ENCODE measurements at regions not wholly inside any gene's neighbourhood (a gene's known extent, or its start where the extent isn't known, plus 50 kb on each side); places are given as distances from the start of the nearest gene placed in this dataset.

DNA sequence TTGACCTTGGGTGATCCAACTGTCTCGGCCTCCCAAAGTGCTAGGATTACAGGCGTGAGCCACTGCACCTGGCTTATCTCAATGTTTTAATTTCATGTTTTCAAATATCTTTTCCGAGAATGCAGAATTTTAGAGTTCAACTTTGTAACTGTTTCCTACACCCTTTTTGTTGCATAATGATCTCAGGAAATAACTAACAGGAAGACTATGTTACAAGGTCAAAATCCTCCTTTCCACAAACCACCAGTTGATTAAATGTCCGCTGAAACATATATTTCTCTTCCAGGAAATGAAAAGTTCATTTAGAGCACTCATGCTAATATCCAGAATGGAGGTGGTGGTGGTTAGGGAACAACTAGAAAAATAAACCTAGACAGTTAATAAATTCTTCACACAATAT, 377.8 kb downstream of the PPP4R3C start:
- POLR2A ChIA-PET = no interaction called here
- Mint-ChIP-seq H3K36me3 (ENCODE audit: low read depth) (no peaks in the 10 kb centered on the region), H3K9me3 (no peaks in the 10 kb centered on the region), H3K27ac (no peak overlapping the region), H3K4me3 (no peak overlapping the region), H3K27me3 (no peaks in the 10 kb centered on the region), H3K4me1 (no peaks in the 10 kb centered on the region)
- CTCF ChIA-PET = no interaction called here
- no peak for DNase-seq

DNA sequence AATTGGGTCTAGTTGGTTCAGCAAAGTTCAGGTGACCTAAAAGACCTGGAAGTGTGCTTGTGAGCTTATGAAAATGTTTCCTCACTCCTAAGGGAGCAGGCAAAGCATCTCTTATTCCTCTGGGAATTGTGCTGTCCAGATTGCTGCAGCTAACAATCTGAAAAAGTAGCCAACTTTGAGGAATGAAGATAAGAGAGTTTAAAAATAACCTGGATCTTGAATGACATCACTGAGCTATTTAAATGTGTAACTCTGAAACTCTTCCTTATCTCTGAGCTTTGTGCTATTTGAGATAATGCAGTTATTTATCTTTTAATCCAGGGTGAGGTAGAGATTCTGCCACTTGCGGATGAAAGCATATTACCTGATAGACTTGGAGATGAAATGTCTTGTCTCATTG, 384.8 kb downstream of the PPP4R3C start:
- no peak overlapping the region for H3K27ac Mint-ChIP-seq
- ChIA-PET CTCF (no interaction called here), POLR2A (no interaction called here)
- H3K4me3 Mint-ChIP-seq = no peak overlapping the region
- H3K36me3 Mint-ChIP-seq (ENCODE audit: low read depth) = no peaks in the 10 kb centered on the region
- H3K27me3 Mint-ChIP-seq = no peaks in the 10 kb centered on the region
- no peak for DNase-seq
- no peaks in the 10 kb centered on the region for H3K9me3 Mint-ChIP-seq
- no peaks in the 10 kb centered on the region for H3K4me1 Mint-ChIP-seq

DNA sequence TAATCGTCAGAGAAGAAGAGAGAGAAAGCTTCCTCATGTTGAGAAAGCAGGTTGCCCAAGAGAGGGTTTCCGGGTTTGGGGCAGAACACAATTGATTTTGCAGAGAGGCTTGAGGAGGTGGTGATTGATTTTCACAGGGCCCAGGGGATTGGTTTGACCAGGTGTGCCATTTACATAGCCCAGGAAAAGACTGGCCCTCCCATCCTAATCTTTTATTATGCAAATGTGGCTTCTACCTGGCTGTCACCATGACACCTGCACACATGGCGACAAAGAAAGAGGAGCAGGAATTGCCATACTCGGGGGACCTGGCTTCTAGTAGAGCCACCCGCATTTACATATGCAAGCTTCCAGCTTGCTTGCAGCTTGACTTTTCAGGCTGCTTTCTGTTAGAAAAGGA, 405.3 kb downstream of the PPP4R3C start:
- H3K36me3 Mint-ChIP-seq (ENCODE audit: low read depth) = no peaks in the 10 kb centered on the region
- no peak for DNase-seq
- no peak overlapping the region for H3K4me3 Mint-ChIP-seq
- no peaks in the 10 kb centered on the region for H3K27me3 Mint-ChIP-seq
- CTCF ChIA-PET = no interaction called here
- H3K9me3 Mint-ChIP-seq = peaks cover 2% of the 10 kb centered on the region
- no peaks in the 10 kb centered on the region for H3K4me1 Mint-ChIP-seq
- POLR2A ChIA-PET = no interaction called here
- no peak overlapping the region for H3K27ac Mint-ChIP-seq

DNA sequence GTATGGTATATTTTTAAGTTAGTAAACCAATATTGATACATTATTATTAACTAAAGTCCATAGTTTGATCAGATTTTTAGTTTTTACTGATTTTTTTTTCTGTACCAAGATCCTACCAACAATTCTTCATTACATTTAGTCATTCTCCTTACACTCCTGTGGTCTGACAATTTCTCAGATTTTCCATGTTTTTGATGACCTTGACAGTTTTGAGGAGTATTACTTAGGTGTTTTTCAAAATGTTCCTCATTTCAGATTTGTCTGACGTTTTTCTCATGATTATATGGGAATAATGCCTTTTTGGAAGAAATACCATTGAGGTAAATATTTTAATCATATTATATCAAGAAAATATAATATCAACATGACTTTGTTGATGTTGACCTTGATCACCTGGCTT, 423.8 kb downstream of the PPP4R3C start:
- Mint-ChIP-seq H3K27me3 (no peaks in the 10 kb centered on the region), H3K36me3 (ENCODE audit: low read depth) (no peaks in the 10 kb centered on the region), H3K9me3 (no peaks in the 10 kb centered on the region), H3K4me1 (no peaks in the 10 kb centered on the region), H3K4me3 (no peak overlapping the region), H3K27ac (no peak overlapping the region)
- ChIA-PET CTCF (no interaction called here), POLR2A (no interaction called here)
- DNase-seq = no peak

DNA sequence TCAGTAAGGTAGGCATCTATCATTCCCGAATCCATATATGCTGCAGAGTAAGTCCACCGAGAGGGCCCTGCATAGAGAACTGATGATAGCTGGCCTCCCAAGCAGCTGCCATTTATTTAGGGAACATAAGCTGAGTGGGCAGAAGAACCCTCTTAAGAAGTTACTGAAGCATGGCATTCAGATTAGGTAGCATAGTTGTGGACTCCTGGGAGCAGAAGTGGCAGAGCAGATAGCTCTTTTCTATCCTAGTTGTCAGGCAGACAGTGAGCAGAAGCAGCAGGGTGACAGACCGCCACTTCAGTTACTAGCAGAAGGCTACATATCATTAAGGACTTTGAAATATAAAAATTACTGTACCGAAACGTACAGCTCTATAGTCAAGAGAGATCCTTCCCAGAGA, 454.7 kb downstream of the PPP4R3C start:
- no peak overlapping the region for H3K4me3 Mint-ChIP-seq
- H3K36me3 Mint-ChIP-seq (ENCODE audit: low read depth) = no peaks in the 10 kb centered on the region
- no peaks in the 10 kb centered on the region for H3K4me1 Mint-ChIP-seq
- no peak overlapping the region for H3K27ac Mint-ChIP-seq
- POLR2A ChIA-PET = no interaction called here
- no peaks in the 10 kb centered on the region for H3K27me3 Mint-ChIP-seq
- no peaks in the 10 kb centered on the region for H3K9me3 Mint-ChIP-seq
- CTCF ChIA-PET = no interaction called here
- DNase-seq = no peak

DNA sequence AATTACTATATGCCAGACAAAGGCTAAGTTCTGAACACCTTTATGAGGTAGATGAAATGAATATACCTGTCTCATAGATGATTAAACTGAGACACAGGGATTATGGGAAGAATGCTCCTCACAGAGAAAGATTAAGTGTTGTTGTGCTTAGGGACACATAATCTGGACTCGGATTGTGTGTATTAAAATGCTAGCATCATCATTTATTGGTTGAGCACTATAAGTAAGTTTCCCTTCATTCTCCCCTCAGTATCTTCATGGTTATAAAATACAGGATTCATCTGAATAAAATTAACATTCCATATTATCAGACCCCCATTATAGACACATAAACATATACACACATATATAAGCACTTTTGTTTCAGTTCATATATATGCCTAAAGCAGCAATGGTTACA, 463.5 kb downstream of the PPP4R3C start:
- no peak overlapping the region for H3K27ac Mint-ChIP-seq
- no peak for DNase-seq
- CTCF ChIA-PET = no interaction called here
- H3K4me1 Mint-ChIP-seq = no peaks in the 10 kb centered on the region
- no peaks in the 10 kb centered on the region for H3K36me3 Mint-ChIP-seq (ENCODE audit: low read depth)
- H3K27me3 Mint-ChIP-seq = no peaks in the 10 kb centered on the region
- peaks cover 9% of the 10 kb centered on the region for H3K9me3 Mint-ChIP-seq
- POLR2A ChIA-PET = no interaction called here
- H3K4me3 Mint-ChIP-seq = no peak overlapping the region

DNA sequence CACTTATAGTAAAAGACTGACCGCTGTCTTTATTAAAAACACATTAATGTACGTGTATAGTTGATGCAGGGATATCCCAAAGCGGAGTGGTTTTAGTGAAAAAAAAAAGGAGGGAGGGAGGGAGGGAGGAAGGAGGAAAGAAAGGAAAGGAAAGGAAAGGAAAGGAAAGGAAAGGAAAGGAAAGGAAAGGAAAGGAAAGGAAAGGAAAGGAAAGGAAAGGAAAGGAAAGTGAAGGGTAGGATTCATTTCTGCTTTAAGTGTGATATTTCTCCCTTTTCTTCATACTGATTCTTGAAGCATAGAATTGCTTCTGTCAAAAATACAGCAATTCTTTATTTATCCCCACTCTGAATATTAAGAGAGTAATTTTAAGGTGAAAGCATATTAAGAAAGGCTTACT, 504.9 kb downstream of the PPP4R3C start:
- Mint-ChIP-seq H3K4me1 (no peaks in the 10 kb centered on the region), H3K4me3 (no peak overlapping the region), H3K27ac (no peak overlapping the region), H3K27me3 (no peaks in the 10 kb centered on the region), H3K9me3 (peaks cover 4% of the 10 kb centered on the region), H3K36me3 (ENCODE audit: low read depth) (no peaks in the 10 kb centered on the region)
- no peak for DNase-seq
- ChIA-PET CTCF (no interaction called here), POLR2A (no interaction called here)

DNA sequence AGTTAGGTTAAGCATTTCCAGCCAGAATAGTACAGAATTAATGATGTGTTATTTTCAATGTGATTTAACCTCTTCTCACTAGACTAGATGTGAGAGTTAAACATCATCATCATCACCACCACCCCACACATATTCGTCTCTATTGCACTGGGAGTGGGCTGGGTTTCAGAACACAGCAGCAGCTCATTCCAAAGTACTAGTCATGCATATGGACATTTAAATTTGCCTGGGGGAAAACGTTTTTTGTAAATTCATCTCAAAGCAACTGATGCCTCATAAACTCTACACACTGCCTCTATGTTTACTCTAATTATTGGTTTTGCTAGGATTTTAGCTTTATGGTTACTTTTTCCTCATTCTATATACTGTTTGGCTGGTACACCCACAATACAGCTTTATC, 509.1 kb downstream of the PPP4R3C start:
- H3K36me3 Mint-ChIP-seq (ENCODE audit: low read depth) = no peaks in the 10 kb centered on the region
- H3K4me1 Mint-ChIP-seq = no peaks in the 10 kb centered on the region
- DNase-seq = no peak
- H3K4me3 Mint-ChIP-seq = no peak overlapping the region
- H3K27me3 Mint-ChIP-seq = no peaks in the 10 kb centered on the region
- ChIA-PET CTCF (no interaction called here), POLR2A (no interaction called here)
- no peak overlapping the region for H3K27ac Mint-ChIP-seq
- peaks cover 2% of the 10 kb centered on the region for H3K9me3 Mint-ChIP-seq

DNA sequence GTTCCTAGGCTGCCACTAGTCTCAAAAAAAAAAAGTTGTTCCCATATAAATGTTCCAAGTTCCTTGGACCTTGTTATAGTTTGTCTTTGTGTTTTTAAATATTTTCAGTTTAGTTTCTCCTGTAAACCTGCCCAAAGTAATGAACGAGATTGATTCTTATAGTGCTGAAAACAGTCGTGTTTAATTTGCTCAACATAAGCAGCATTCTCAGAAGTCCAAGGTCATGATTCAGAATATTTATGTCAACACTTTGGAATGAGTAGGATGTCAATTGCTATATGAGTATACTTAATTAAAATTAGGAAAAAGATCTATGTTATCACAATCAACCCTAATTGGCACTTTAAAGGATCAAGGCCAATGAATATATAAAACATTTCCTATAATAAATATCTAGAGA, 510.9 kb downstream of the PPP4R3C start:
- Mint-ChIP-seq H3K4me1 (no peaks in the 10 kb centered on the region), H3K27ac (no peak overlapping the region), H3K36me3 (ENCODE audit: low read depth) (no peaks in the 10 kb centered on the region), H3K4me3 (no peak overlapping the region), H3K9me3 (peaks cover 2% of the 10 kb centered on the region), H3K27me3 (no peaks in the 10 kb centered on the region)
- ChIA-PET POLR2A (no interaction called here), CTCF (no interaction called here)
- DNase-seq = no peak

DNA sequence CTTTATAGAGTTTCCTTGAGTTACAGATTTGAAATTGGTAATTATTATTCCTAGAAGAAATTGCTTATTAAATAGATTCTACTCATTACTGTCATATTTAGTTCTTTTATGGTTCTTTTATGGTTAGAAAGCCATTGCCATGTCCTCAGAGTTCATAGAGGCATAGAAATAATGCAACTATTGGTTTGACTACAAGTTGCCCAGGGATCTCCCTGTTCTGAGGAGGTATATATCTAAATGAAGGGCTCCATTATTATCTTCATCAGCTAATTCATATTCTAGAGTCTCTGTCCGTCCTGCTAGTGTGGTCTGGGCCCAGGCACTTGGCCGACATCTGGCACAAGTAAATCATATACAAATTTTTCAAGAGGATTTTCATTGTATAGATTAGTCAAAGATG, 535.7 kb downstream of the PPP4R3C start:
- no peaks in the 10 kb centered on the region for H3K36me3 Mint-ChIP-seq (ENCODE audit: low read depth)
- H3K9me3 Mint-ChIP-seq = no peaks in the 10 kb centered on the region
- CTCF ChIA-PET = no interaction called here
- H3K4me3 Mint-ChIP-seq = no peak overlapping the region
- no peaks in the 10 kb centered on the region for H3K4me1 Mint-ChIP-seq
- POLR2A ChIA-PET = no interaction called here
- no peak for DNase-seq
- no peaks in the 10 kb centered on the region for H3K27me3 Mint-ChIP-seq
- no peak overlapping the region for H3K27ac Mint-ChIP-seq

DNA sequence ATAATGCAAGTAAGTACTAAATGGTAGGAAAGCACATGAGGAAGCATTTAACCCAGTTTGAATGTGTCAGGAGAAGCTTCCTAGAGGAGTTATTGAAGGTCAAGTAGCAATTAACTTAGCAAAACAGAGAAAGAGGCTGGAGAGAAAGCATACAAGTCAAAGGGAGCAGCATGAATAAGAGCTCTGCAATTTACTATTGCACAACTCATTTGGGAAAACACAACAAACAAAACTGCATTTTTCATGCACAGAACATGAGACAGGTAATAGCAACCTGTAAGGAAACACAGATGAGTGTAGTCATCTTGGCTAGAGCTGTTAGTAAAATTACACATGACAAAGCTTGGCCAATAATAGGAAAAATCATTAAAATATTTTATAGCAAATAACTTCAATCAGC, 538.1 kb downstream of the PPP4R3C start:
- ChIA-PET CTCF (no interaction called here), POLR2A (no interaction called here)
- Mint-ChIP-seq H3K27ac (no peak overlapping the region), H3K4me3 (no peak overlapping the region), H3K36me3 (ENCODE audit: low read depth) (no peaks in the 10 kb centered on the region), H3K27me3 (no peaks in the 10 kb centered on the region), H3K4me1 (no peaks in the 10 kb centered on the region), H3K9me3 (no peaks in the 10 kb centered on the region)
- no peak for DNase-seq

DNA sequence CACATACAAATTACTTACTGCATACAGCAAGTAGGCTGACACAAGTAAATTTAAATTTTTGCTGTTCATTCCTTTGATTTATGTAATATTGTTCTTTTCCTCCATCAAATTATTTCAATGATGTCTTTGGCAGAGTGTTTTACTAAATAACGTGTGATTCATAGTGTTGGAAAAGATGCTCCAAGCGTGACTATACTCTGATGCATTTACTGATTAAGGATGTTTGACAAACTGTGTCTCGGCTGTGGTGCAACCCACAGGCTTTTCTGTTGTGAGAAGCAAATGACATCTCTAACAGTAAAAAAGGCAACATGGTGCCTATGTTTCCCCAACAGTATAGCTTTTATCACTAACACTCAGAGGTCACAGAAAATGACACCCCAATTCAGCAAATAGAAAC, 540.9 kb downstream of the PPP4R3C start:
- ChIA-PET POLR2A (no interaction called here), CTCF (no interaction called here)
- H3K27me3 Mint-ChIP-seq = no peaks in the 10 kb centered on the region
- no peaks in the 10 kb centered on the region for H3K4me1 Mint-ChIP-seq
- no peaks in the 10 kb centered on the region for H3K36me3 Mint-ChIP-seq (ENCODE audit: low read depth)
- no peak overlapping the region for H3K4me3 Mint-ChIP-seq
- no peak for DNase-seq
- H3K27ac Mint-ChIP-seq = no peak overlapping the region
- no peaks in the 10 kb centered on the region for H3K9me3 Mint-ChIP-seq

DNA sequence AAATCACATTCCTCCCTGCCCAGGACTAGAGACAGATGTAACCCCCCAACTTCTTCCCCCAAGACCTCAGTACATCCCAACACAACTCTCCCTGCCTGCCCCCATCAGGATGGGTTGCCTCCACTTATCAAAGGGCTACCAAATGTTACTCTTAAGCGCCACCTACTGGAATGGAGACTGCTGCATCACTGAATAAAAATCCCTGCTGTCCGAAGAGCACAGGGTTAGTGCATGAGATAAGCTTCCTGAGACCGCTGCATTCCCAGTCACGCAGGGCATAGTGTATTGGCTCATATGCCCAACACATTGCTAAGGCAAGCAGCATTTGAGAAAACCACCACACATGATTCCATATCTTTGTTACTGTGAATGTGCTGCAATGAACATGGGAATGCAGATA, 544.5 kb downstream of the PPP4R3C start:
- H3K36me3 Mint-ChIP-seq (ENCODE audit: low read depth) = no peaks in the 10 kb centered on the region
- H3K9me3 Mint-ChIP-seq = no peaks in the 10 kb centered on the region
- no peak for DNase-seq
- no peak overlapping the region for H3K27ac Mint-ChIP-seq
- ChIA-PET POLR2A (no interaction called here), CTCF (no interaction called here)
- no peaks in the 10 kb centered on the region for H3K4me1 Mint-ChIP-seq
- no peaks in the 10 kb centered on the region for H3K27me3 Mint-ChIP-seq
- no peak overlapping the region for H3K4me3 Mint-ChIP-seq

DNA sequence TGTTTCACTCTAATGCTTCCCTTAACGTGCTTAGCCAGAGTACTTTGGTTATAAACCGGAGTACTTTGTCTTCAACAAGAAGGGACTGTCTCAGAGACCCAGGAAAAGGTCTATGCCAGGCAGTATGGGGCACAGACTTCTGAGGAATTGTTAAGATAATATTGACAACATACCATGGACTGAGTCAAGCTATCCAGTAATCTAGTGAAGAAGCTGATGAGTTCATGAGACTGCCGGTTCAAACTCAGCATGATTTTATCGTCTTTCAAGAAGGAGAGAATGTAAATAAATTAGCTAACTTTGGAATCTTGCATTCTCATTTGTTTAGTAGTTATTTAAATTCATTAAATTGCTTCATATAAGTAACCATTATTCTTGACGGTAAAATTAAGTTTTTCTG, 546.1 kb downstream of the PPP4R3C start:
- POLR2A ChIA-PET = no interaction called here
- Mint-ChIP-seq H3K27ac (no peak overlapping the region), H3K36me3 (ENCODE audit: low read depth) (no peaks in the 10 kb centered on the region), H3K9me3 (no peaks in the 10 kb centered on the region), H3K27me3 (no peaks in the 10 kb centered on the region), H3K4me3 (no peak overlapping the region), H3K4me1 (no peaks in the 10 kb centered on the region)
- no peak for DNase-seq
- CTCF ChIA-PET = no interaction called here

DNA sequence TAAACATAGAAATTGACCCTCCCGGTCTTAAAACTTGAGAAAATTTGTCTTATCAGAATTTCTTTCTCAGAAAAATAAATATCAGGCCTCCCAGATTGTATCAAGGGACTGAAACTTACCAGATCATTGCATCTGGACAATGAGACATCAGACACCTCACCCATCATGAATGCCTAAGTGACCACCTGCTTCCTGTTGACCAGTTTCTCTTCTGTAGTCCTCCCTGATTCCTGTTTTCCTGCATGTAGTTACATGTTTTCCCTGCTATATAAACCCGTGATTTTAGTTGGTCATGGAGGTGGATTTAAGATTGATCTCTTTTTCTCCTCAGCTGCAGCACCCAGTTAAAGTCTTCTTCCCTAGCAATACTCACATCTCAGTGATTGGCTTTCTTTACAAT, 548.1 kb downstream of the PPP4R3C start:
- no peak overlapping the region for H3K27ac Mint-ChIP-seq
- H3K4me1 Mint-ChIP-seq = no peaks in the 10 kb centered on the region
- no peak for DNase-seq
- H3K4me3 Mint-ChIP-seq = no peak overlapping the region
- ChIA-PET POLR2A (no interaction called here), CTCF (no interaction called here)
- H3K36me3 Mint-ChIP-seq (ENCODE audit: low read depth) = no peaks in the 10 kb centered on the region
- H3K9me3 Mint-ChIP-seq = no peaks in the 10 kb centered on the region
- no peaks in the 10 kb centered on the region for H3K27me3 Mint-ChIP-seq

All from activated CD4-positive, alpha-beta memory T cell treated with anti-CD3 and anti-CD28 coated beads, Interleukin-2, amount 10 ng/mL, durations not matched to agents 7 days and 5 days (primary cell).